Eye (tissue), 1 donor: ENCODE measurements at regions not wholly inside any gene's neighbourhood (a gene's known extent, or its start where the extent isn't known, plus 50 kb on each side); places are given as distances from the start of the nearest gene placed in this dataset.

Experiments
- DNase-seq: peaks from one replicate; pipeline ENCODE4 v3.0.0-alpha.2; 2015

GRCh38 chr17:71376933-71377332 is 743.9 kb upstream of the SOX9 start:
- no peak for DNase-seq

GRCh38 chr17:71378036-71378435 is 742.8 kb upstream of the SOX9 start:
- no peak for DNase-seq

GRCh38 chr17:71378741-71379140 is 742.1 kb upstream of the SOX9 start:
- no peak for DNase-seq

GRCh38 chr17:71379512-71379911 is 741.3 kb upstream of the SOX9 start:
- no peak for DNase-seq

- DNase-seq: no peak
These were observed 740.3 kb upstream of the SOX9 start for GRCh38 chr17:71380535-71380934.

GRCh38 chr17:71380936-71381335 is 739.9 kb upstream of the SOX9 start:
- DNase-seq: no peak

- DNase-seq: no peak
These were observed 737.7 kb upstream of the SOX9 start for GRCh38 chr17:71383091-71383490.

- DNase-seq: no peak
These were observed 733.4 kb upstream of the SOX9 start for GRCh38 chr17:71387456-71387855.

- DNase-seq: no peak
These were observed 727.9 kb upstream of the SOX9 start for GRCh38 chr17:71392715-71393567.

- DNase-seq: no peak
These were observed 724.9 kb upstream of the SOX9 start for GRCh38 chr17:71395901-71396300.

GRCh38 chr17:71396711-71397110 is 724.1 kb upstream of the SOX9 start:
- DNase-seq: no peak

- no peak for DNase-seq
These were observed 722.8 kb upstream of the SOX9 start for GRCh38 chr17:71398025-71398424.

GRCh38 chr17:71398800-71399219 is 722.0 kb upstream of the SOX9 start:
- no peak for DNase-seq

- DNase-seq: no peak
These were observed 721.6 kb upstream of the SOX9 start for GRCh38 chr17:71399221-71399620.

GRCh38 chr17:71399649-71400048 is 721.2 kb upstream of the SOX9 start:
- no peak for DNase-seq

- DNase-seq: no peak
These were observed 718.8 kb upstream of the SOX9 start for GRCh38 chr17:71402007-71402406.

- no peak for DNase-seq
These were observed 718.1 kb upstream of the SOX9 start for GRCh38 chr17:71402661-71403141.

GRCh38 chr17:71405101-71405500 is 715.7 kb upstream of the SOX9 start:
- DNase-seq: no peak

GRCh38 chr17:71407981-71408380 is 712.8 kb upstream of the SOX9 start:
- no peak for DNase-seq

GRCh38 chr17:71409137-71409536 is 711.7 kb upstream of the SOX9 start:
- no peak for DNase-seq

GRCh38 chr17:71409712-71410111 is 711.1 kb upstream of the SOX9 start:
- no peak for DNase-seq

- DNase-seq: no peak
These were observed 708.0 kb upstream of the SOX9 start for GRCh38 chr17:71412803-71413202.

GRCh38 chr17:71413935-71414334 is 706.9 kb upstream of the SOX9 start:
- no peak for DNase-seq

GRCh38 chr17:71417142-71417541 is 703.7 kb upstream of the SOX9 start:
- DNase-seq: no peak

- DNase-seq: no peak
These were observed 697.9 kb upstream of the SOX9 start for GRCh38 chr17:71422968-71423367.
